Keratinocyte (primary cell): ENCODE measurements at regions not wholly inside any gene's neighbourhood (a gene's known extent, or its start where the extent isn't known, plus 50 kb on each side); places are given as distances from the start of the nearest gene placed in this dataset.
A peak's percentile ranks its signal among the peaks of the same experiment; 100 is the strongest.

Experiments
- DNase-seq: peaks from one replicate; pipeline ENCODE4 v3.0.0-alpha.2; 2011; ENCODE audit warnings: low read depth, missing footprints, low spot score
- FAIRE-seq: peaks from 2 replicates; lab custom pipeline; 2011; peaks lifted over from hg19 to GRCh38; lab: Jason Lieb, UNC
- H2AFZ ChIP-seq: 2 replicates; pipeline ENCODE4 v1.6.0; 2012; ENCODE audit warnings: low read length, control low read depth, inconsistent platforms; ENCODE audit not compliant: control insufficient read depth
- H3K27ac ChIP-seq: 2 replicates; pipeline ENCODE4 v1.5.1; 2011; ENCODE audit warnings: low read length; ENCODE audit not compliant: control insufficient read depth, insufficient read depth
- H3K27me3 ChIP-seq: 3 replicates; pipeline ENCODE4 v1.6.0; 2011; ENCODE audit warnings: low read length; ENCODE audit not compliant: control insufficient read depth, insufficient read depth; ENCODE audit errors: extremely low read depth
- H3K36me3 ChIP-seq, 2 experiments: 2 replicates in 1 of 2; 3 replicates in 1 of 2; pipeline ENCODE4 v1.5.1; 2011; ENCODE audit warnings: low read length in 2 of 2, mild to moderate bottlenecking in 1 of 2; ENCODE audit not compliant: control insufficient read depth in 2 of 2, insufficient read depth in 2 of 2; ENCODE audit errors: extremely low read depth in 1 of 2
- H3K4me1 ChIP-seq: 3 replicates; pipeline ENCODE4 v1.5.1; 2011; ENCODE audit warnings: low read length; ENCODE audit not compliant: control insufficient read depth, insufficient read depth; ENCODE audit errors: extremely low read depth
- H3K4me2 ChIP-seq: 3 replicates; pipeline ENCODE4 v1.6.0; 2011; ENCODE audit warnings: low read depth, low read length; ENCODE audit not compliant: control insufficient read depth, insufficient read depth; ENCODE audit errors: extremely low read depth
- H3K4me3 ChIP-seq, 3 experiments: fragments of 200-600 bp in 1 of 3; sonication (generic) in 1 of 3; 2 replicates in 2 of 3; 3 replicates in 1 of 3; pipeline ENCODE4 v1.5.1; 2011 to 2016; ENCODE audit warnings: low read length in 3 of 3, mild to moderate bottlenecking in 3 of 3, control low read depth in 2 of 3, inconsistent platforms in 1 of 3, low read depth in 1 of 3, mixed read lengths in 1 of 3, mixed run types in 1 of 3, moderate library complexity in 1 of 3; ENCODE audit not compliant: control insufficient read depth in 2 of 3, insufficient read depth in 2 of 3; ENCODE audit errors: extremely low read depth in 1 of 3
- H3K79me2 ChIP-seq: 2 replicates; pipeline ENCODE4 v1.6.0; 2012; ENCODE audit warnings: low read length; ENCODE audit not compliant: control insufficient read depth, insufficient read depth
- H3K9ac ChIP-seq: 3 replicates; pipeline ENCODE4 v1.6.0; 2011; ENCODE audit warnings: low read length; ENCODE audit not compliant: control insufficient read depth, insufficient read depth; ENCODE audit errors: extremely low read depth
- H3K9me1 ChIP-seq: 3 replicates; pipeline ENCODE4 v1.6.0; 2011; ENCODE audit warnings: low read length; ENCODE audit not compliant: control insufficient read depth, insufficient read depth; ENCODE audit errors: extremely low read depth
- H3K9me3 ChIP-seq: 2 replicates; pipeline ENCODE4 v1.5.1; 2012; ENCODE audit warnings: low read depth, low read length; ENCODE audit not compliant: control insufficient read depth
- H4K20me1 ChIP-seq: 3 replicates; pipeline ENCODE4 v1.6.0; 2011; ENCODE audit warnings: low read length; ENCODE audit not compliant: control insufficient read depth, insufficient read depth; ENCODE audit errors: extremely low read depth
- EZH2 ChIP-seq: IDR thresholded peaks from one replicate; pipeline ENCODE4 v1.6.1; 2012; ENCODE audit warnings: inconsistent platforms, mild to moderate bottlenecking, low read length, moderate library complexity
- dilution Hi-C: fragments of 300-500 bp; cut with MboI; formaldehyde crosslinking; loops from one replicate; pipeline ENCODE4 v1.7.0; 2020; ENCODE audit warnings: low sequenced_read_pairs; ENCODE audit not compliant: extremely low pct_ligation_motif_present
- TF ChIP-seq, protein P1 (sequence below), 3 experiments: IDR thresholded peaks in 1 of 3; conservative IDR thresholded peaks in 1 of 3; optimal IDR thresholded peaks in 1 of 3; 2 replicates in 2 of 3; 3 replicates in 1 of 3; pipeline versions ENCODE3 to v1.5.1; 2011; ENCODE audit warnings: low read length in 3 of 3, mild to moderate bottlenecking in 3 of 3, moderate library complexity in 2 of 3, control low read depth in 1 of 3, inconsistent platforms in 1 of 3; ENCODE audit not compliant: insufficient read depth in 2 of 3; ENCODE audit errors: extremely low read depth in 1 of 3

DNA sequence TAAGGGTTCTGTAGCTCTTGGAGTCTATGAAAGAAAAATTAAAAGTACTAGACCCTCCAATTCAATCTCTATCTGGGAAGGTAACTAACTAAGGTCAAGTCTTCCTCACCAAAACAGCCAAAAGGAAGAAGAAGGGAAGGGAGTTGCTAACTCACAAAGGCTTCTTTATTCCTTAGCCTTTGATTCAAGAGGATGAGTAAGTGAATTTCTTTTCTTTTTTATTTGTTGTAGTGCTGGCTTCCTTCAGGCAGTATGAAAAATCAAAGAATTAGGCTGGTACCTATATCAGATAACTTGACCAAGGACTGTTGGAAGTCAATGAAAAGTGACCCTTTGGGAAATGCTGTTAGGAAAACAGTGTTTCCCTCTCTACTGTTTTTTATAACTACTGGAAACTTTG is 144.4 kb upstream of the NRIP1 start:
- H3K4me2 ChIP-seq: peak overlapping the region; percentile 58
- no peak overlapping the region for H3K9ac ChIP-seq
- H3K79me2 ChIP-seq: no peaks in the 10 kb centered on the region
- no peaks in the 10 kb centered on the region for H3K36me3 ChIP-seq
- no peak overlapping the region for H2AFZ ChIP-seq
- peaks cover 21% of the 10 kb centered on the region for H3K4me1 ChIP-seq
- H3K9me1 ChIP-seq: no peaks in the 10 kb centered on the region
- H3K9me3 ChIP-seq: no peaks in the 10 kb centered on the region
- peak overlapping the region; percentile 53 for H3K27ac ChIP-seq
- no peaks in the 10 kb centered on the region for H4K20me1 ChIP-seq
- H3K4me3 ChIP-seq: no peak overlapping the region
- no peak for TF ChIP-seq EZH2
- TF ChIP-seq, protein P1, sequence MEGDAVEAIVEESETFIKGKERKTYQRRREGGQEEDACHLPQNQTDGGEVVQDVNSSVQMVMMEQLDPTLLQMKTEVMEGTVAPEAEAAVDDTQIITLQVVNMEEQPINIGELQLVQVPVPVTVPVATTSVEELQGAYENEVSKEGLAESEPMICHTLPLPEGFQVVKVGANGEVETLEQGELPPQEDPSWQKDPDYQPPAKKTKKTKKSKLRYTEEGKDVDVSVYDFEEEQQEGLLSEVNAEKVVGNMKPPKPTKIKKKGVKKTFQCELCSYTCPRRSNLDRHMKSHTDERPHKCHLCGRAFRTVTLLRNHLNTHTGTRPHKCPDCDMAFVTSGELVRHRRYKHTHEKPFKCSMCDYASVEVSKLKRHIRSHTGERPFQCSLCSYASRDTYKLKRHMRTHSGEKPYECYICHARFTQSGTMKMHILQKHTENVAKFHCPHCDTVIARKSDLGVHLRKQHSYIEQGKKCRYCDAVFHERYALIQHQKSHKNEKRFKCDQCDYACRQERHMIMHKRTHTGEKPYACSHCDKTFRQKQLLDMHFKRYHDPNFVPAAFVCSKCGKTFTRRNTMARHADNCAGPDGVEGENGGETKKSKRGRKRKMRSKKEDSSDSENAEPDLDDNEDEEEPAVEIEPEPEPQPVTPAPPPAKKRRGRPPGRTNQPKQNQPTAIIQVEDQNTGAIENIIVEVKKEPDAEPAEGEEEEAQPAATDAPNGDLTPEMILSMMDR (optimal IDR thresholded peaks at IDR 0.05 in 1 of 3, IDR thresholded peaks at IDR 0.05 in 1 of 3, conservative IDR thresholded peaks at IDR 0.05 in 1 of 3; ENCODE audit: extremely low read depth in 1 of 3, insufficient read depth in 2 of 3, low read length in 3 of 3): no peak
- DNase-seq (no peak), FAIRE-seq (no peak)
- dilution Hi-C loops: no loop called here
- no peaks in the 10 kb centered on the region for H3K27me3 ChIP-seq

DNA sequence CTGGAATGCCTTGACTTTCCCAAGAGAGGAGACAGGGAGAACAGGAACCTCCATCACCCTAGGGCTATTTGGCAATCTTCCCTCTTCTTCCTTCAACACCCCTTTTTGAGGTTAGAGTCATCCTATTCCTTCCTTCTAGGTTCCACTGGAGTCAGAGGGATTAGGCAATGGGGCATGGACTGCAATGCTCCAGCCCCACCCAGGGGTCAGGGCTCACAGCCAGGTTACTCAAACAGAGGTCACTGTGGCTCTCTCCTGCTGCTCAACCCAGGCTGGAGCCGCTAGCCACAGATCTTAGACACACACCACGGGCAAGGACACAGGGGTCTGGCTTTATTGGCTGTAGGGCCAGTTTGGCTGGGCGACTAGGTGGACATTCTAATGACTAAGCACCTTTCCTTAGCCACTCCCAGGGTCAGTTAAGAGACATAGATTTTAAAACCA is 145.5 kb upstream of the NRIP1 start:
- no peaks in the 10 kb centered on the region for H3K9me3 ChIP-seq
- peaks cover 21% of the 10 kb centered on the region for H3K4me1 ChIP-seq
- no peak overlapping the region for H3K4me3 ChIP-seq
- H3K79me2 ChIP-seq: no peaks in the 10 kb centered on the region
- H3K9ac ChIP-seq: no peak overlapping the region
- TF ChIP-seq, protein P1 (optimal IDR thresholded peaks at IDR 0.05 in 1 of 3, IDR thresholded peaks at IDR 0.05 in 1 of 3, conservative IDR thresholded peaks at IDR 0.05 in 1 of 3; ENCODE audit: extremely low read depth in 1 of 3, insufficient read depth in 2 of 3, low read length in 3 of 3): peak in 1 of 3 experiments; percentile 30
- TF ChIP-seq EZH2: no peak
- H3K27ac ChIP-seq: peak overlapping the region; percentile 53
- peak overlapping the region; percentile 58 for H3K4me2 ChIP-seq
- H4K20me1 ChIP-seq: no peaks in the 10 kb centered on the region
- peak; percentile 94 for DNase-seq
- FAIRE-seq: peak; percentile 85
- H2AFZ ChIP-seq: no peak overlapping the region
- H3K9me1 ChIP-seq: no peaks in the 10 kb centered on the region
- dilution Hi-C loops: no loop called here
- no peaks in the 10 kb centered on the region for H3K36me3 ChIP-seq
- H3K27me3 ChIP-seq: no peaks in the 10 kb centered on the region
